HCT116 (cell line): ENCODE measurements at regions not wholly inside any gene's neighbourhood (a gene's known extent, or its start where the extent isn't known, plus 50 kb on each side); places are given as distances from the start of the nearest gene placed in this dataset.

ENCODE experiments used
- ATAC-seq: fragments of 200-7000 bp; cut with Tn5 transposase; 2 replicates; pipeline ENCODE4 v1.9.1; 2020; ENCODE audit warnings: mild to moderate bottlenecking, moderate library complexity
- BruUV-seq: library from RNA; stranded (reverse); fragments of 400-500 nt; replicated peaks from 2 replicates; lab custom pipeline; 2021; lab: Mats Ljungman, UMichigan
- CTCF ChIA-PET: fragments of 300-600 bp; sonication (Branson Sonifier 250); formaldehyde crosslinking; loops from one replicate; lab custom pipeline; 2021; ENCODE audit warnings: antibody characterized with exemption; lab: Charles Lee
- POLR2A ChIA-PET: fragments of 300-600, 350-600 bp; sonication (Branson Sonifier 250); formaldehyde crosslinking; loops from one replicate; lab custom pipeline; 2021; ENCODE audit warnings: antibody characterized with exemption; lab: Charles Lee
- RAD21 ChIA-PET, 2 experiments: fragments of 300-600 bp; sonication (Branson Sonifier 250); formaldehyde crosslinking; loops; one replicate each; lab custom pipeline; 2023; ENCODE audit warnings: low total read pairs in 2 of 2; ENCODE audit not compliant: uncharacterized antibody in 2 of 2, unreplicated experiment in 2 of 2, low non-redundant PET in 1 of 2; lab: Charles Lee
- DNase-seq: peaks from one replicate; pipeline ENCODE4 v3.0.0-alpha.2; 2010; ENCODE audit warnings: low read depth, low spot score
- H2AFZ ChIP-seq: fragments of 200-600 bp; shearing (Covaris generic), sonication (generic); 2 replicates; pipeline ENCODE4 v1.6.1; 2017; ENCODE audit warnings: low read depth, mixed run types, mixed read lengths, antibody characterized with exemption, low read length; ENCODE audit not compliant: poor library complexity, severe bottlenecking
- H3K27ac ChIP-seq: 2 replicates; pipeline ENCODE4 v1.5.1; 2012; ENCODE audit warnings: low read depth, low read length
- H3K27me3 ChIP-seq: fragments of 200-600 bp; sonication (generic); 2 replicates; pipeline ENCODE4 v1.6.1; 2016; ENCODE audit warnings: mixed run types, low read length, mixed read lengths; ENCODE audit not compliant: insufficient read depth
- H3K36me3 ChIP-seq, 2 experiments: fragments of 200-500 bp in 1 of 2; fragments of 200-600 bp in 1 of 2; sonication (Bioruptor generic) in 1 of 2; sonication (generic) in 1 of 2; 2 replicates each; pipeline versions ENCODE4 v1.5.1 to v1.6.1; 2014 to 2016; ENCODE audit warnings: low read length in 2 of 2, inconsistent platforms in 1 of 2, mixed read lengths in 1 of 2, mixed run types in 1 of 2; ENCODE audit not compliant: insufficient read depth in 2 of 2, control insufficient read depth in 1 of 2
- H3K4me1 ChIP-seq, 2 experiments: fragments of 200-600 bp in 1 of 2; sonication (generic) in 1 of 2; 2 replicates each; pipeline versions ENCODE4 v1.5.1 to v1.6.1; 2012 to 2017; ENCODE audit warnings: low read length in 2 of 2, inconsistent platforms in 1 of 2, mild to moderate bottlenecking in 1 of 2, mixed read lengths in 1 of 2, mixed run types in 1 of 2, moderate library complexity in 1 of 2; ENCODE audit not compliant: insufficient read depth in 2 of 2, control insufficient read depth in 1 of 2
- H3K4me2 ChIP-seq: fragments of 200-600 bp; sonication (generic); 2 replicates; pipeline ENCODE4 v1.6.1; 2017; ENCODE audit warnings: mixed run types, low read length, mixed read lengths
- H3K4me3 ChIP-seq, 2 experiments: fragments of 200-600 bp in 1 of 2; sonication (generic) in 1 of 2; replicated peaks in 1 of 2; 2 replicates each; pipeline ENCODE4 v1.5.1; 2011 to 2016; ENCODE audit warnings: low read length in 2 of 2, control low read depth in 1 of 2, low read depth in 1 of 2, mild to moderate bottlenecking in 1 of 2, mixed read lengths in 1 of 2, mixed run types in 1 of 2
- H3K79me2 ChIP-seq: fragments of 200-600 bp; sonication (generic); 2 replicates; pipeline ENCODE4 v1.6.1; 2017; ENCODE audit warnings: mild to moderate bottlenecking, mixed run types, low read length, moderate library complexity, mixed read lengths; ENCODE audit not compliant: insufficient read depth
- H3K9ac ChIP-seq: fragments of 200-600 bp; sonication (generic); 2 replicates; pipeline ENCODE4 v1.6.1; 2016; ENCODE audit warnings: low read length, mixed read lengths
- H3K9me2 ChIP-seq: fragments of 200-600 bp; sonication (generic), shearing (Covaris generic); 2 replicates; pipeline ENCODE4 v1.6.1; 2017; ENCODE audit warnings: mixed run types, mild to moderate bottlenecking, moderate library complexity; ENCODE audit not compliant: insufficient read depth
- H3K9me3 ChIP-seq, 2 experiments: fragments of 200-500 bp in 1 of 2; fragments of 200-600 bp in 1 of 2; sonication (Bioruptor generic) in 1 of 2; sonication (generic) in 1 of 2; 2 replicates each; pipeline ENCODE4 v1.6.1; 2014 to 2017; ENCODE audit warnings: low read length in 2 of 2, mixed read lengths in 2 of 2, inconsistent platforms in 1 of 2, low read depth in 1 of 2, mild to moderate bottlenecking in 1 of 2, mixed run types in 1 of 2, moderate library complexity in 1 of 2; ENCODE audit not compliant: control insufficient read depth in 1 of 2, insufficient read depth in 1 of 2
- H4K20me1 ChIP-seq: fragments of 200-600 bp; sonication (generic), shearing (Covaris generic); 2 replicates; pipeline ENCODE4 v1.6.1; 2017; ENCODE audit warnings: mixed run types, mild to moderate bottlenecking, moderate library complexity; ENCODE audit not compliant: insufficient read depth
- EGR1 ChIP-seq: IDR thresholded peaks from 2 replicates; pipeline ENCODE4 v1.6.1; 2012; ENCODE audit warnings: low read depth
- EZH2 ChIP-seq: fragments of 200-600 bp; sonication (generic); IDR thresholded peaks from 2 replicates; pipeline ENCODE4 v1.6.1; 2017; ENCODE audit warnings: antibody characterized with exemption, mixed run types
- JUND ChIP-seq: IDR thresholded peaks from 2 replicates; pipeline ENCODE4 v1.6.1; 2012
- POLR2AphosphoS5 ChIP-seq: IDR thresholded peaks from 2 replicates; pipeline ENCODE4 v1.6.1; 2011; ENCODE audit warnings: mild to moderate bottlenecking, low read depth, low read length, moderate library complexity
- RAD21 ChIP-seq: IDR thresholded peaks from 2 replicates; pipeline ENCODE4 v1.6.1; 2012; ENCODE audit warnings: low read depth, mild to moderate bottlenecking
- SP1 ChIP-seq: IDR thresholded peaks from 2 replicates; pipeline ENCODE4 v1.6.1; 2012; ENCODE audit warnings: low read depth
- SRF ChIP-seq: IDR thresholded peaks from 2 replicates; pipeline ENCODE4 v1.6.1; 2012; ENCODE audit warnings: low read depth
- TCF7L2 ChIP-seq: IDR thresholded peaks from 2 replicates; pipeline ENCODE4 v1.7.0; 2011; ENCODE audit warnings: borderline replicate concordance, inconsistent platforms; ENCODE audit not compliant: insufficient read depth, insufficient read length; ENCODE audit errors: extremely low read depth
- ZFX ChIP-seq: fragments of 450-650 bp; IDR thresholded peaks from 2 replicates; pipeline ENCODE4 v1.6.1; 2017
- ZNF274 ChIP-seq: fragments of 200-500 bp; sonication (Bioruptor generic); IDR thresholded peaks from 2 replicates; pipeline ENCODE4 v1.6.1; 2014; ENCODE audit warnings: mild to moderate bottlenecking, low read depth, low read length, inconsistent platforms
- intact Hi-C: fragments of 100-400 bp; cut with micrococcal nuclease; formaldehyde crosslinking; loops from 2 replicates; pipeline ENCODE4 v1.10.0; 2022
- TF ChIP-seq, protein P1 (sequence below), 3 experiments: fragments of 200-600 bp in 1 of 3; sonication (generic) in 1 of 3; IDR thresholded peaks in 2 of 3; conservative IDR thresholded peaks in 1 of 3; 2 replicates each; pipeline ENCODE4 v1.5.1; 2012 to 2017; ENCODE audit warnings: low read depth in 2 of 3, low read length in 2 of 3, antibody characterized with exemption in 1 of 3, borderline replicate concordance in 1 of 3, control low read depth in 1 of 3, mild to moderate bottlenecking in 1 of 3, mixed read lengths in 1 of 3, mixed run types in 1 of 3, moderate library complexity in 1 of 3; ENCODE audit not compliant: insufficient read depth in 1 of 3
- TF ChIP-seq, protein P2 (sequence below): IDR thresholded peaks from 2 replicates; pipeline ENCODE4 v1.6.1; 2012

DNA sequence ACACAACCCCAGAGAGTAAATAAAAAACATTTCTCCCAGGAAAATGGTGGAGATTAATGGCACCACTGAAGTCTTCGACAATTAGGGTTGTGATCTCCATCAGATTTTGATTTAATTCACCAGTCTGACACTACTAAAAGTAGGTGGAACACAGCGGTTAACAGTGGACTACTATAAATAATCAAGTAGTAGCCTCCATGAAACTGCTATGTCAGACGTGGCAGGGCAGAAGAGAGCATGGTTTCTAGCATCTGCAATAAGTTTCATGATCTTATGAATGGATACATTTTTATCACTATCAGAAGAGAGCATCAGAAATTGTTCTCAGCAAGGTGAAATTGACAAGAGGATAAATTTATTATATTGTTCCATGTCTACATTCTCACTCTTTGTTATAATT lies 1706.6 kb downstream of the MRPL39 start:
- ATAC-seq (no peak), DNase-seq (no peak)
- CTCF ChIA-PET, result no interaction called here
- H3K27me3 ChIP-seq, result no peaks in the 10 kb centered on the region
- H2AFZ ChIP-seq, result no peak overlapping the region
- H3K9me2 ChIP-seq, result no peaks in the 10 kb centered on the region
- no peaks in the 10 kb centered on the region for H3K4me1 ChIP-seq
- BruUV-seq, result no TSS peak
- no peak overlapping the region for H3K27ac ChIP-seq
- peaks cover 25 to 29% of the 10 kb centered on the region in 2 experiments; a peak in 2 of 4 replicates for H3K9me3 ChIP-seq
- no peaks in the 10 kb centered on the region for H3K79me2 ChIP-seq
- no peak overlapping the region for H3K4me2 ChIP-seq
- TF ChIP-seq EGR1 (no peak), ZFX (no peak), POLR2AphosphoS5 (no peak), SP1 (no peak), TCF7L2 (no peak), JUND (no peak), RAD21 (no peak), EZH2 (no peak), SRF (no peak), ZNF274 (no peak)
- TF ChIP-seq, protein P1, sequence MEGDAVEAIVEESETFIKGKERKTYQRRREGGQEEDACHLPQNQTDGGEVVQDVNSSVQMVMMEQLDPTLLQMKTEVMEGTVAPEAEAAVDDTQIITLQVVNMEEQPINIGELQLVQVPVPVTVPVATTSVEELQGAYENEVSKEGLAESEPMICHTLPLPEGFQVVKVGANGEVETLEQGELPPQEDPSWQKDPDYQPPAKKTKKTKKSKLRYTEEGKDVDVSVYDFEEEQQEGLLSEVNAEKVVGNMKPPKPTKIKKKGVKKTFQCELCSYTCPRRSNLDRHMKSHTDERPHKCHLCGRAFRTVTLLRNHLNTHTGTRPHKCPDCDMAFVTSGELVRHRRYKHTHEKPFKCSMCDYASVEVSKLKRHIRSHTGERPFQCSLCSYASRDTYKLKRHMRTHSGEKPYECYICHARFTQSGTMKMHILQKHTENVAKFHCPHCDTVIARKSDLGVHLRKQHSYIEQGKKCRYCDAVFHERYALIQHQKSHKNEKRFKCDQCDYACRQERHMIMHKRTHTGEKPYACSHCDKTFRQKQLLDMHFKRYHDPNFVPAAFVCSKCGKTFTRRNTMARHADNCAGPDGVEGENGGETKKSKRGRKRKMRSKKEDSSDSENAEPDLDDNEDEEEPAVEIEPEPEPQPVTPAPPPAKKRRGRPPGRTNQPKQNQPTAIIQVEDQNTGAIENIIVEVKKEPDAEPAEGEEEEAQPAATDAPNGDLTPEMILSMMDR (IDR thresholded peaks at IDR 0.05 in 2 of 3, conservative IDR thresholded peaks at IDR 0.05 in 1 of 3; ENCODE audit: borderline replicate concordance in 1 of 3, insufficient read depth in 1 of 3, low read depth in 2 of 3, low read length in 2 of 3), result no peak
- TF ChIP-seq, protein P2, sequence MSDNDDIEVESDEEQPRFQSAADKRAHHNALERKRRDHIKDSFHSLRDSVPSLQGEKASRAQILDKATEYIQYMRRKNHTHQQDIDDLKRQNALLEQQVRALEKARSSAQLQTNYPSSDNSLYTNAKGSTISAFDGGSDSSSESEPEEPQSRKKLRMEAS, result no peak
- H3K9ac ChIP-seq, result no peak overlapping the region
- no peak overlapping the region for H3K4me3 ChIP-seq
- H3K36me3 ChIP-seq, result no peaks in the 10 kb centered on the region
- RAD21 ChIA-PET, result no interaction called here
- intact Hi-C loops, result no loop called here
- H4K20me1 ChIP-seq, result no peaks in the 10 kb centered on the region
- POLR2A ChIA-PET, result no interaction called here
